ENCODE measurements at regions not wholly inside any gene's neighbourhood (a gene's known extent, or its start where the extent isn't known, plus 50 kb on each side); places are given as distances from the start of the nearest gene placed in this dataset.

DNA sequence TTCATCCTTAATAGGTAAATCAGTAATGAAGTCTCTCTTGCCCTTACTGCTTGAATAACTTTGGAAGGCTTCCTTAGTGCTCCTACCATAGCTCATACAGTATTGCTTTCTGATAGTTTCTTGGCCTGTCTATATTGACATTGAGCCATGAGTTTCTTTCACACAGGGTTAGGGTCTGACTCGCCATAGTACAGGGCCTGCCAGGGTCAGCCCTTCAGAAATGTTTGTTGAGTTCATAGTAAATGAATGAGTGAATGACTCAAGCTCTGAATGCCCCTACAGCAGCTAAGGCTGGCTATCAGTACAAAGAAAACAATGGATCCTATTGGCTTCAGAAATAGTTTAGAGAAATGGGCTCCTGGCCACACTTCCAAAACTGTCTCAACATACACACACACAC is 65.0 kb upstream of the LRATD1 start:
- no peak overlapping the region for H3K4me3 ChIP-seq (replicated peaks; ENCODE audit: low read depth, low read length)
- TF ChIP-seq, protein P1, sequence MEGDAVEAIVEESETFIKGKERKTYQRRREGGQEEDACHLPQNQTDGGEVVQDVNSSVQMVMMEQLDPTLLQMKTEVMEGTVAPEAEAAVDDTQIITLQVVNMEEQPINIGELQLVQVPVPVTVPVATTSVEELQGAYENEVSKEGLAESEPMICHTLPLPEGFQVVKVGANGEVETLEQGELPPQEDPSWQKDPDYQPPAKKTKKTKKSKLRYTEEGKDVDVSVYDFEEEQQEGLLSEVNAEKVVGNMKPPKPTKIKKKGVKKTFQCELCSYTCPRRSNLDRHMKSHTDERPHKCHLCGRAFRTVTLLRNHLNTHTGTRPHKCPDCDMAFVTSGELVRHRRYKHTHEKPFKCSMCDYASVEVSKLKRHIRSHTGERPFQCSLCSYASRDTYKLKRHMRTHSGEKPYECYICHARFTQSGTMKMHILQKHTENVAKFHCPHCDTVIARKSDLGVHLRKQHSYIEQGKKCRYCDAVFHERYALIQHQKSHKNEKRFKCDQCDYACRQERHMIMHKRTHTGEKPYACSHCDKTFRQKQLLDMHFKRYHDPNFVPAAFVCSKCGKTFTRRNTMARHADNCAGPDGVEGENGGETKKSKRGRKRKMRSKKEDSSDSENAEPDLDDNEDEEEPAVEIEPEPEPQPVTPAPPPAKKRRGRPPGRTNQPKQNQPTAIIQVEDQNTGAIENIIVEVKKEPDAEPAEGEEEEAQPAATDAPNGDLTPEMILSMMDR (IDR thresholded peaks at IDR 0.05; ENCODE audit: low read length, missing control alignments), result no peak
- DNase-seq (ENCODE audit: low read depth), result no peak

DNA sequence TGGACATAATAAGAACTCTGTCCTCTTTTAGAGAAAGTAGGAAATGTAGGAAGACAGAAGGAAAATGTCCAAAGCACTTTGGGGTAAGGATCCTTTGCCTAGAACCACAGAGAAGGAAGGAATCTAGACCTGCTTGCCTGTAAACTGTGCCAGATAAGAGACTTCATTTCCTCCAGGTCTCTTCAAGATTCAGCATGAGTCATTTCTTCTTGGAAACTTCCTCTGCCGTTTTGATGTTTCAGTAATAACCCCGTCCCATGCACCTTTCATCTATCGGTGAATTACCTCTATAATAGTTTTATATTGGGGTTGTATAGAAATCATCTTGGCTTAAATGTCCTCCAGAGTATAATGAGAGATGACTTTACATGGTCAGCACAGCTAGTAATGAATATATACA is 63.2 kb upstream of the LRATD1 start:
- TF ChIP-seq, protein P1 (IDR thresholded peaks at IDR 0.05; ENCODE audit: low read length, missing control alignments), result no peak
- no peak for DNase-seq (ENCODE audit: low read depth)
- H3K4me3 ChIP-seq (replicated peaks; ENCODE audit: low read depth, low read length), result no peak overlapping the region

DNA sequence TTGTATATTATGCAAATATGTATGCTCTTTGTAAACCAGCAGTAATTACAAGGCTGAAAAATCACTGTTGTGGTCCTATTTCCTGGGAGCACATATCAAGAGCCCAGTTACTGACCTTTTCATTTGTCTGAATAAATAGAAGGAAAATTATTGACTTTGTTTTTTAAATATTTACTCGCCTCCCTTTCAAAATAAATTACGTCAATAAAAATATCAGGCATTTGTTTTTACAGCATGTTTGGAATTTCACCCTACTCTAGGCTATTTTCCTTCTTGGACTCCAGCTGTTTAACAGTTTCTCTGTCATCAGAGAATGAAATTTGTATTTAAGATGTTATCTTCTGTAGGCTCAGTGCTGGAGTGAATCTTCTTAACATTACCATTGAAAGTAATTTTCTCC is 59.9 kb upstream of the LRATD1 start:
- no peak for DNase-seq (ENCODE audit: low read depth)
- no peak overlapping the region for H3K4me3 ChIP-seq (replicated peaks; ENCODE audit: low read depth, low read length)
- TF ChIP-seq, protein P1 (IDR thresholded peaks at IDR 0.05; ENCODE audit: low read length, missing control alignments), result no peak

DNA sequence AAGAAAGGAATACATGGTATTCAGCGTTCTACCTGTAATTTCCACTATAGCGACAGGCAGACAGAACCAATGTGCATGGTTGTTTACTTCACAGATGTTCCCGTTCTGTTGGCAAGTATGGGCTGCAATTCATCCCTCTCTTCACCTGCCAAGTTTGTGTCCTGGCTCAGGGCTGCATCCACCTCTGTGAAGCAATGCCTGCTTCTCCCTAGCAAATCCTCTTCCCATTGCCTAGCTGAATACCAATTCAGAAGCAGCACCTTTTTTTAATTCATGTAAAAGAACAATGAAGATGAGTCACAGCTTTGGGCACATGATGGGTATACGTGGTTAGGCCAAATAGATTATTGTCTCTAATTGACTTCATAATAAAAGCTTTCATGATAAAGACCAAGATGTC is 54.7 kb upstream of the LRATD1 start:
- no peak overlapping the region for H3K4me3 ChIP-seq (replicated peaks; ENCODE audit: low read depth, low read length)
- no peak for DNase-seq (ENCODE audit: low read depth)
- TF ChIP-seq, protein P1 (IDR thresholded peaks at IDR 0.05; ENCODE audit: low read length, missing control alignments), result no peak
